ENCODE measurements at regions not wholly inside any gene's neighbourhood (a gene's known extent, or its start where the extent isn't known, plus 50 kb on each side); places are given as distances from the start of the nearest gene placed in this dataset.

DNA sequence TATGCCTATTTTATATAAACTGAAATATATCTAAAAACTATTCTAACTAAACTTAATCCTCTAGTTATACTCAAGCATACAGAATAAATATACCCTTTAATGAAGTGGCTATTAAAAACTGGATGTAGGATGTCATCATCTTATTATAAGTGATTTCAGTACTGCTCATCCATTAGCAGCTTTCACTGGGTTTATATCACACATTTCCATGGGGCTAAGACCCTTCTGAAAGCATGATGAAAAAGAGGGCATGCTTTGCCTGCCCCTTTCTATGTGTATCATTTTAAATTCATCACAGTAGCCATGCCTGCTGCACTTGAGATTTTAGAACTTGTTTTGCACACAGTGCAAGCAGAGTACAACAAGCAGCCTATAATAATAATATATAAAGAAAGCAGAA is 477.5 kb downstream of the SLITRK6 start:
- TF ChIP-seq POLR2A (IDR thresholded peaks at IDR 0.05): no peak
- TF ChIP-seq CTCF (IDR thresholded peaks at IDR 0.05): no peak
- no peak for TF ChIP-seq POLR2AphosphoS5 (IDR thresholded peaks at IDR 0.05)
- no peak for TF ChIP-seq EP300 (IDR thresholded peaks at IDR 0.05; ENCODE audit: low read depth)
